Thyroid gland (tissue), 4 donors: ENCODE measurements at regions not wholly inside any gene's neighbourhood (a gene's known extent, or its start where the extent isn't known, plus 50 kb on each side); places are given as distances from the start of the nearest gene placed in this dataset.

ENCODE experiments used
- DNase-seq, 2 donors: peaks; one replicate each; pipeline ENCODE4 v3.0.0-alpha.2; 2019
- H3K27ac ChIP-seq, 3 donors: fragments of 200-600 bp; sonication (generic); 1 replicate in 2 of 3; 2 replicates in 1 of 3; pipeline ENCODE4 v1.5.1; 2016 to 2019; ENCODE audit warnings: mild to moderate bottlenecking in 1 of 3, moderate library complexity in 1 of 3
- H3K27me3 ChIP-seq: fragments of 200-600 bp; sonication (generic); one replicate; pipeline ENCODE4 v1.5.1; 2019
- H3K36me3 ChIP-seq, 2 donors: fragments of 200-600 bp; sonication (generic); one replicate each; pipeline ENCODE4 v1.5.1; 2016 to 2019
- H3K4me1 ChIP-seq, 2 donors: fragments of 200-600 bp; sonication (generic); one replicate each; pipeline ENCODE4 v1.5.1; 2017 to 2019
- H3K4me3 ChIP-seq, 3 donors: fragments of 200-600 bp; sonication (generic); replicated peaks in 1 of 3; 1 replicate in 2 of 3; 2 replicates in 1 of 3; pipeline ENCODE4 v1.5.1; 2016; ENCODE audit warnings: mild to moderate bottlenecking in 1 of 3
- H3K9me3 ChIP-seq: fragments of 200-600 bp; sonication (generic); one replicate; pipeline ENCODE4 v1.5.1; 2017
- POLR2A ChIP-seq, 2 donors: fragments of 450-650 bp; IDR thresholded peaks; one replicate each; pipeline ENCODE4 v1.6.1; 2017; ENCODE audit warnings: antibody characterized with exemption in 2 of 2, mild to moderate bottlenecking in 2 of 2, moderate library complexity in 1 of 2
- WGBS, 2 donors: methylation state at CpG; one replicate each; pipeline ENCODE4 v1.1.5; 2017; 5-methylcytosine and 5-hydroxymethylcytosine counted together
- intact Hi-C: fragments of 100-400 bp; cut with DNase I; formaldehyde crosslinking; loops from one replicate; pipeline ENCODE4 v1.15.1; 2023
- TF ChIP-seq, protein P1 (sequence below), 6 experiments: fragments of 200-600 bp in 3 of 6; fragments of 450-650 bp in 3 of 6; sonication (generic) in 3 of 6; IDR thresholded peaks; one replicate each; pipeline ENCODE4 v1.5.1; 2016 to 2019; ENCODE audit warnings: antibody characterized with exemption in 6 of 6, mild to moderate bottlenecking in 2 of 6, inconsistent platforms in 1 of 6, moderate library complexity in 1 of 6

DNA sequence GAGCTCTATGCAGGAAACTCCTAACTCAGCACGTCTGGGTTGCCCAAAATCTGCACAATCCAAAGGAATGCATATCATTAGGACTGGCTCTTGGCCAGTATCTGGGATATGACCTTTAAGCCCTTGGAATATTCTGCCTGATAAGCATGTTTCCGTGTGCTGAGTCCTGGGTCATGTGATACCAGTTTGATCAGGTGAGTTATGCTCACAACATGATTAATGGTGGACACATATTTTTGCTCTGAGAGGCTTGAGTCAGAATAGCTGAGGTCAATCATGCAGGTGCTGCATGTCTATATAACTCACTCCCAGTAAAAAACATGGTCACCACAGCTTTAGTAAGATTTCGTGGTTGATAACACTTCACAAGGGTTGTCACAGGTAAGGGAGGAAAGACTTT lies 408.8 kb downstream of the YTHDC2 start:
- intact Hi-C loops: no loop called here
- Histone ChIP-seq H3K4me3 (no peak overlapping the region), H3K4me1 (no peaks in the 10 kb centered on the region), H3K9me3 (no peaks in the 10 kb centered on the region), H3K27me3 (no peaks in the 10 kb centered on the region), H3K36me3 (no peaks in the 10 kb centered on the region), H3K27ac (no peak overlapping the region)
- no peak for DNase-seq
- TF ChIP-seq, protein P1, sequence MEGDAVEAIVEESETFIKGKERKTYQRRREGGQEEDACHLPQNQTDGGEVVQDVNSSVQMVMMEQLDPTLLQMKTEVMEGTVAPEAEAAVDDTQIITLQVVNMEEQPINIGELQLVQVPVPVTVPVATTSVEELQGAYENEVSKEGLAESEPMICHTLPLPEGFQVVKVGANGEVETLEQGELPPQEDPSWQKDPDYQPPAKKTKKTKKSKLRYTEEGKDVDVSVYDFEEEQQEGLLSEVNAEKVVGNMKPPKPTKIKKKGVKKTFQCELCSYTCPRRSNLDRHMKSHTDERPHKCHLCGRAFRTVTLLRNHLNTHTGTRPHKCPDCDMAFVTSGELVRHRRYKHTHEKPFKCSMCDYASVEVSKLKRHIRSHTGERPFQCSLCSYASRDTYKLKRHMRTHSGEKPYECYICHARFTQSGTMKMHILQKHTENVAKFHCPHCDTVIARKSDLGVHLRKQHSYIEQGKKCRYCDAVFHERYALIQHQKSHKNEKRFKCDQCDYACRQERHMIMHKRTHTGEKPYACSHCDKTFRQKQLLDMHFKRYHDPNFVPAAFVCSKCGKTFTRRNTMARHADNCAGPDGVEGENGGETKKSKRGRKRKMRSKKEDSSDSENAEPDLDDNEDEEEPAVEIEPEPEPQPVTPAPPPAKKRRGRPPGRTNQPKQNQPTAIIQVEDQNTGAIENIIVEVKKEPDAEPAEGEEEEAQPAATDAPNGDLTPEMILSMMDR (IDR thresholded peaks at IDR 0.05): no peak
- TF ChIP-seq POLR2A (IDR thresholded peaks at IDR 0.05): no peak
- 73% methylated on average over 3 of the region's 3 CpGs for WGBS, 2 donors

DNA sequence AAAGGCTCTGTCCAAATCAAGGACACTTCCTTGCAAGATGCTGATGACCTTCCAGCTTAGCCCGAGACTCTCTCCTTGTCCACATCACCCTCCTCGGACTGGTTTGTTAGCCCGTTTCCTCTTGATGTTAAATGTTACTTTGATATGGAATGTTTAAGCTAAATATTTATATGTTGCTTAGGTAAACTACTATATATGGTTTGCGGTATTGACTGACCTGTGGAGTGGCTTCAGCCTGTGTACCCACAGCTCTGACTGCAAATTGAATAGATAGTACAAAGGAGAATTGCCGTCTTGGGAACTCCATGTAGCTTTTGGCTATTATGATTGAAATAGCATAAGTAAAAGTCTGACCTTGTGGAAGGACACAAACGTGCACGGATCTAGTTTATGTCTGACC lies 422.0 kb downstream of the YTHDC2 start:
- WGBS, 2 donors: 90 to 91% methylated on average over 7 of the region's 7 CpGs
- Histone ChIP-seq H3K36me3 (no peaks in the 10 kb centered on the region), H3K27ac (no peak overlapping the region), H3K27me3 (no peaks in the 10 kb centered on the region), H3K4me1 (no peaks in the 10 kb centered on the region), H3K4me3 (no peak overlapping the region), H3K9me3 (no peaks in the 10 kb centered on the region)
- intact Hi-C loops: no loop called here
- no peak for TF ChIP-seq POLR2A (IDR thresholded peaks at IDR 0.05)
- TF ChIP-seq, protein P1 (IDR thresholded peaks at IDR 0.05): no peak
- no peak for DNase-seq

DNA sequence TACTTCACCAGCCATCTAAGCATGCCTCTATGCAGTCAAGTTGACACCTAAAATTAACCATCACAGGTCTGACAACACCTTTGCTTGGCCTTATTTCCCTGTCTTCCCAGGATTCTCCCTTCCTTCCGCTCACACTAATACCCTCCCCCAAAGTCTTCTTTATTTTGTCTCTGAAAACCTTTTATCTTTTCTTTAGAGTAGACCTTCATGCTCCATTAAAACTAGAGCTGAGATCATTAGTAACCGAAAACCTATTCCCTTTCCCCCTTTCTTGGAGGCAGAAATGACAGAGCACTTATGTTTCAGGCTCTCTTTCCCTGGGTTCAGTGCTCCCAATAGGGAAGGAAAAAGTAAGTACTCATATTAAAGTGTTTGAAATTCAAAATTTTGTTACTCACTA lies 423.8 kb downstream of the YTHDC2 start:
- no peak overlapping the region for H3K4me3 ChIP-seq
- DNase-seq: no peak
- H3K4me1 ChIP-seq: no peaks in the 10 kb centered on the region
- H3K9me3 ChIP-seq: no peaks in the 10 kb centered on the region
- no peaks in the 10 kb centered on the region for H3K27me3 ChIP-seq
- 62 to 84% methylated on average over 2 of the region's 2 CpGs for WGBS, 2 donors
- H3K36me3 ChIP-seq: no peaks in the 10 kb centered on the region
- TF ChIP-seq, protein P1 (IDR thresholded peaks at IDR 0.05): no peak
- TF ChIP-seq POLR2A (IDR thresholded peaks at IDR 0.05): no peak
- no peak overlapping the region for H3K27ac ChIP-seq
- intact Hi-C loops: no loop called here

DNA sequence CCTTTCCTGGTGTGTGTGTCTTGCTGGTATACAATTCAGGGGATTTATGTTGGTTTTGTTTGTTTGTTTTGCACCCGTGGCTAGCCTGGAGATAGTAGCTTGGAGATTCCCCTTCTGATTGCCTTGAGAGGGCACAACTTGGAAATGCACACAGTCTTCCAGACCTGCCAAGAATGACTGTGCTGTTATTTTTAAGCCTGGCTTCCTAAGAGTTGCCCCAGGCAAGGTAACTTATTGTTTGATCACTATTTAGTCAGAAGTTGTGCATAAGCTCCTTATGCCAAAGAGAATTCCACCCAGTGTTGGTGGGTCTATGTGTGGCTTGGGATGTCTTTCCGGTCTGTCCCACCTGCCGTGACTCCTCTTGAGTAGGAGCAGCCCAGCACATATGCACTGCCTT lies 421.9 kb upstream of the KCNN2 start:
- H3K9me3 ChIP-seq: no peaks in the 10 kb centered on the region
- 55 to 70% methylated on average over 3 of the region's 3 CpGs for WGBS, 2 donors
- intact Hi-C loops: no loop called here
- no peaks in the 10 kb centered on the region for H3K36me3 ChIP-seq
- no peak overlapping the region for H3K4me3 ChIP-seq
- no peaks in the 10 kb centered on the region for H3K27me3 ChIP-seq
- TF ChIP-seq, protein P1 (IDR thresholded peaks at IDR 0.05): no peak
- no peak for TF ChIP-seq POLR2A (IDR thresholded peaks at IDR 0.05)
- no peaks in the 10 kb centered on the region for H3K4me1 ChIP-seq
- H3K27ac ChIP-seq: no peak overlapping the region
- no peak for DNase-seq

DNA sequence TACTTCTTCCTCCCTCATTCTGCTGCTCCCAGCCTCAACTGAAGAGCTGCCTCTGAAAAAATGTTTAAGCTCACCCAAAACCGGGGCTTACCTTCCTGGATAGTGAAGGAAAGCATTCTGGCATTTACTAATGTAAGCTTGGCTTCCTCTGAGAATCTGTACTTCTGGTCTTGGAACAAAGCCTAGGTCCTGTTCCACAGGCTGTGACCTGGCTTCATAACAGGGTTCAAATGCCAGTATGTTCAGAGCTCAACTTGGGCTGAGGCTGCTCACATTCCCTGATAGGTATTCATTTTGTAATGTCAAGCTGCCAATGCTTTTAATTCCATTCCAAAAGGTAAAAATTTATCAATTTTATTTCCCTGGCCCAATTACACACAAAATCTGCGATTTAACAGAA lies 411.7 kb upstream of the KCNN2 start:
- no peaks in the 10 kb centered on the region for H3K27me3 ChIP-seq
- intact Hi-C loops: no loop called here
- no peak for TF ChIP-seq POLR2A (IDR thresholded peaks at IDR 0.05)
- TF ChIP-seq, protein P1 (IDR thresholded peaks at IDR 0.05): no peak
- 44 to 48% methylated on average over 2 of the region's 2 CpGs for WGBS, 2 donors
- peaks cover 4 to 5% of the 10 kb centered on the region in 2 donors for H3K4me1 ChIP-seq
- no peaks in the 10 kb centered on the region for H3K36me3 ChIP-seq
- no peak overlapping the region for H3K4me3 ChIP-seq
- H3K9me3 ChIP-seq: no peaks in the 10 kb centered on the region
- no peak overlapping the region for H3K27ac ChIP-seq
- peak; percentile 12 to 16 for DNase-seq
